Heart right ventricle (tissue), 16 donors: ENCODE measurements at regions not wholly inside any gene's neighbourhood (a gene's known extent, or its start where the extent isn't known, plus 50 kb on each side); places are given as distances from the start of the nearest gene placed in this dataset.

Experiments
- ATAC-seq, 8 donors: fragments of 200-7000 bp; cut with Tn5 transposase; one replicate each; pipeline ENCODE4 v1.9.1; 2020; ENCODE audit warnings: mild to moderate bottlenecking in 8 of 8, moderate library complexity in 8 of 8, moderate number of reproducible peaks in 1 of 8
- DNase-seq, 2 donors: peaks; one replicate each; pipeline ENCODE4 v3.0.0-alpha.2; 2020
- H3K27ac ChIP-seq, 10 donors: fragments of 200-600 bp; sonication (generic) in 2 of 10; one replicate each; pipeline versions ENCODE4 v1.5.0 to v1.8.0; 2020 to 2022; ENCODE audit warnings: mild to moderate bottlenecking in 3 of 10
- H3K27me3 ChIP-seq, 7 donors: fragments of 200-600 bp; one replicate each; pipeline ENCODE4 v1.8.0; 2021 to 2022; ENCODE audit warnings: mild to moderate bottlenecking in 2 of 7
- H3K36me3 ChIP-seq, 9 donors: fragments of 200-600 bp; sonication (generic) in 1 of 9; one replicate each; pipeline versions ENCODE4 v1.5.0 to v1.8.0; 2020 to 2022; ENCODE audit warnings: mild to moderate bottlenecking in 2 of 9
- H3K4me1 ChIP-seq, 9 donors: fragments of 200-600 bp; sonication (generic) in 1 of 9; one replicate each; pipeline versions ENCODE4 v1.5.0 to v1.8.0; 2020 to 2022; ENCODE audit warnings: mild to moderate bottlenecking in 4 of 9
- H3K4me3 ChIP-seq, 10 donors: fragments of 200-600 bp; sonication (generic) in 2 of 10; one replicate each; pipeline versions ENCODE4 v1.5.0 to v1.8.0; 2020 to 2022; ENCODE audit warnings: mild to moderate bottlenecking in 7 of 10, moderate library complexity in 2 of 10
- H3K9me3 ChIP-seq, 11 donors: fragments of 200-600 bp in 10 of 11; sonication (generic) in 2 of 11; one replicate each; pipeline versions ENCODE4 v1.5.0 to v1.8.0; 2013 to 2022; ENCODE audit warnings: mild to moderate bottlenecking in 2 of 11, control low read depth in 1 of 11, moderate library complexity in 1 of 11
- CTCF ChIP-seq, 9 donors: fragments of 200-600 bp; sonication (generic) in 2 of 9; IDR thresholded peaks; one replicate each; pipeline versions ENCODE4 v1.5.0 to v1.8.0; 2021 to 2022; ENCODE audit warnings: antibody characterized with exemption in 9 of 9, mild to moderate bottlenecking in 5 of 9, moderate library complexity in 1 of 9
- WGBS, 2 donors: extraction: QIAGEN DNeasy Blood & Tissue Kit; methylation state at CpG; one replicate each; pipeline ENCODE4 v1.1.7; 2013; ENCODE audit warnings: inconsistent platforms in 1 of 2; 5-methylcytosine and 5-hydroxymethylcytosine counted together
- intact Hi-C, 10 donors: fragments of 100-400 bp; cut with DNase I; formaldehyde crosslinking; loops; one replicate each; pipeline versions ENCODE4 v1.11.1 to v1.14.2; 2022
- donor health status: Arrhythmogenic right ventricular cardiomyopathy.
- donor health status: ischemic (EF 13 %, LVEDD 7.1; RV severe dilation, severe dysfunction).
- donor health status: healthy with polysubstance abuse.
- donor health status: DM: no; HTN: yes; CAD: no.
- donor health status: DM: no; HTN: no; CAD: no.
- donor health status: ischemic (EF 25% LVEDD 6.9; RV normal size, moderate dysfunction).
- donor health status: ischemic (EF 25% LVEDD 5.7; RV mildly dilated, moderate dysfunction).
- donor health status: healthy.
- donor health status: DM: yes; HTN: yes; CAD: no.
- donor health status: Ischemic cardiomyopathy.
- donor health status: ischemic (EF 35%, LVEDD 5.7; RV mildly dilated, moderate dysfunction).
- donor health status: nonischemic (EF 11% LVEDD 7.7; RV severe dilation, severe dysfunction).
- donor health status: DM: yes; HTN: yes; CAD: no.
- donor health status: PGD.
- donor health status: ischemic (EF 29% LVEDD 5.4; RV normal size, mild dysfunction).
- donor health status: nonischemic (EF 23%, LVEDD 6.1; RV moderate dilation, normal function).

- peaks cover 0 to 15% (median 0%) of the 10 kb centered on the region in 11 donors for H3K9me3 ChIP-seq
- DNase-seq (no peak), ATAC-seq (no peak)
- no peaks in the 10 kb centered on the region for H3K27me3 ChIP-seq
- no peaks in the 10 kb centered on the region for H3K36me3 ChIP-seq
- intact Hi-C loops = no loop called here
- H3K27ac ChIP-seq = no peak overlapping the region
- 39 to 62% methylated on average over 1 of the region's 1 CpG for WGBS, 2 donors
- TF ChIP-seq CTCF (IDR thresholded peaks at IDR 0.05) = no peak
- no peak overlapping the region for H3K4me3 ChIP-seq
- H3K4me1 ChIP-seq = no peaks in the 10 kb centered on the region
These were observed 132.1 kb upstream of the STEAP1 start for GRCh38 chr7:90022213-90022612.

GRCh38 chr7:90025771-90026170 lies 128.5 kb upstream of the STEAP1 start:
- no peaks in the 10 kb centered on the region for H3K36me3 ChIP-seq
- no peaks in the 10 kb centered on the region for H3K4me1 ChIP-seq
- peaks cover 0 to 16% (median 0%) of the 10 kb centered on the region in 11 donors for H3K9me3 ChIP-seq
- WGBS, 2 donors = 82 to 88% methylated on average over 1 of the region's 1 CpG
- ATAC-seq (no peak), DNase-seq (no peak)
- no peak overlapping the region for H3K27ac ChIP-seq
- no peak for TF ChIP-seq CTCF (IDR thresholded peaks at IDR 0.05)
- intact Hi-C loops = no loop called here
- no peak overlapping the region for H3K4me3 ChIP-seq
- H3K27me3 ChIP-seq = no peaks in the 10 kb centered on the region

GRCh38 chr7:90033850-90034249 lies 120.4 kb upstream of the STEAP1 start:
- Histone ChIP-seq H3K4me3 (no peak overlapping the region), H3K4me1 (no peaks in the 10 kb centered on the region), H3K36me3 (no peaks in the 10 kb centered on the region), H3K9me3 (no peaks in the 10 kb centered on the region), H3K27ac (no peak overlapping the region), H3K27me3 (no peaks in the 10 kb centered on the region)
- no peak for DNase-seq
- no peak for ATAC-seq
- no peak for TF ChIP-seq CTCF (IDR thresholded peaks at IDR 0.05)
- intact Hi-C loops = no loop called here
- WGBS, 2 donors = 43% methylated on average over 4 of the region's 4 CpGs

GRCh38 chr7:90053094-90053493 lies 101.2 kb upstream of the STEAP1 start:
- H3K4me1 ChIP-seq = no peaks in the 10 kb centered on the region
- TF ChIP-seq CTCF (IDR thresholded peaks at IDR 0.05) = no peak

More at GRCh38 chr7:90053094-90053493, 101.2 kb upstream of the STEAP1 start:
- no peak for DNase-seq
- WGBS, 2 donors = 75 to 80% methylated on average over 3 of the region's 3 CpGs
- no peak for ATAC-seq
- H3K27ac ChIP-seq = no peak overlapping the region
- H3K27me3 ChIP-seq = no peaks in the 10 kb centered on the region
- no peaks in the 10 kb centered on the region for H3K36me3 ChIP-seq
- peaks cover 0 to 14% (median 0%) of the 10 kb centered on the region in 11 donors for H3K9me3 ChIP-seq
- H3K4me3 ChIP-seq = no peak overlapping the region
- intact Hi-C loops = no loop called here
